CD4-positive, alpha-beta memory T cell (primary cell): ENCODE measurements at regions not wholly inside any gene's neighbourhood (a gene's known extent, or its start where the extent isn't known, plus 50 kb on each side); places are given as distances from the start of the nearest gene placed in this dataset.

Experiments used
- CTCF ChIA-PET: fragments of 350-600 bp; sonication (Branson Sonifier 250); formaldehyde crosslinking; loops from one replicate; lab custom pipeline; 2021; ENCODE audit warnings: inconsistent platforms; ENCODE audit not compliant: partially characterized antibody; lab: Charles Lee
- POLR2A ChIA-PET: fragments of 350-600 bp; sonication (Branson Sonifier 250); formaldehyde crosslinking; loops from one replicate; lab custom pipeline; 2021; ENCODE audit not compliant: partially characterized antibody; lab: Charles Lee
- DNase-seq, 5 donors: peaks; one replicate each; pipeline versions ENCODE4 v3.0.0 to v3.0.0-alpha.2; 2020 to 2022; ENCODE audit warnings: mixed read lengths in 1 of 5
- H3K27ac ChIP-seq: one replicate; pipeline ENCODE4 v1.7.0; 2013; ENCODE audit warnings: low read depth, low read length
- H3K27me3 ChIP-seq: 2 replicates; pipeline ENCODE4 v1.7.0; 2013; ENCODE audit warnings: mild to moderate bottlenecking, low read length, moderate library complexity; ENCODE audit not compliant: insufficient read depth
- H3K36me3 ChIP-seq: 2 replicates; pipeline ENCODE4 v1.7.0; 2013; ENCODE audit warnings: mild to moderate bottlenecking, low read length, moderate library complexity; ENCODE audit not compliant: insufficient read depth
- H3K4me1 ChIP-seq: 2 replicates; pipeline ENCODE4 v1.7.0; 2013; ENCODE audit warnings: mild to moderate bottlenecking, low read length, moderate library complexity; ENCODE audit not compliant: insufficient read depth
- H3K4me3 ChIP-seq, 2 donors: one replicate each; pipeline ENCODE4 v1.7.0; 2013; ENCODE audit warnings: low read length in 2 of 2, mild to moderate bottlenecking in 1 of 2
- H3K9me3 ChIP-seq, 2 donors: one replicate each; pipeline ENCODE4 v1.7.0; 2013; ENCODE audit warnings: low read length in 2 of 2, control low read depth in 1 of 2; ENCODE audit not compliant: control insufficient read depth in 1 of 2
- H3K27ac Mint-ChIP-seq, 7 donors: one replicate each; pipeline ENCODE4 v1.8.0; 2020 to 2021; ENCODE audit warnings: mixed read lengths in 7 of 7, mild to moderate bottlenecking in 6 of 7, inconsistent platforms in 3 of 7, moderate library complexity in 3 of 7
- H3K27me3 Mint-ChIP-seq, 2 donors: one replicate each; pipeline ENCODE4 v1.8.0; 2020 to 2021; ENCODE audit warnings: mixed read lengths in 2 of 2
- H3K36me3 Mint-ChIP-seq, 2 donors: one replicate each; pipeline ENCODE4 v1.8.0; 2020 to 2021; ENCODE audit warnings: mixed read lengths in 2 of 2, inconsistent platforms in 1 of 2, mild to moderate bottlenecking in 1 of 2
- H3K4me1 Mint-ChIP-seq, 4 donors: one replicate each; pipeline ENCODE4 v1.8.0; 2020 to 2021; ENCODE audit warnings: mixed read lengths in 4 of 4, mild to moderate bottlenecking in 1 of 4
- H3K4me3 Mint-ChIP-seq, 8 donors: one replicate each; pipeline ENCODE4 v1.8.0; 2020 to 2021; ENCODE audit warnings: mixed read lengths in 8 of 8, mild to moderate bottlenecking in 7 of 8, moderate library complexity in 6 of 8, inconsistent platforms in 3 of 8
- H3K9me3 Mint-ChIP-seq, 8 donors: one replicate each; pipeline ENCODE4 v1.8.0; 2020 to 2021; ENCODE audit warnings: mixed read lengths in 8 of 8, mild to moderate bottlenecking in 5 of 8, inconsistent platforms in 3 of 8, moderate library complexity in 1 of 8
- intact Hi-C: fragments of 100-400 bp; cut with micrococcal nuclease; formaldehyde crosslinking; loops from one replicate; pipeline ENCODE4 v1.15.1; 2023

GRCh38 chr3:8215821-8216220 lies 285.8 kb upstream of the LMCD1 start:
- Histone ChIP-seq H3K9me3 (no peaks in the 10 kb centered on the region), H3K4me1 (no peaks in the 10 kb centered on the region), H3K27me3 (no peaks in the 10 kb centered on the region), H3K36me3 (no peaks in the 10 kb centered on the region), H3K4me3 (no peak overlapping the region), H3K27ac (no peak overlapping the region)
- ChIA-PET CTCF (no interaction called here), POLR2A (no interaction called here)
- Mint-ChIP-seq H3K4me3 (no peak overlapping the region), H3K27ac (no peak overlapping the region), H3K4me1 (no peaks in the 10 kb centered on the region), H3K9me3 (peaks cover 0 to 4% (median 0%) of the 10 kb centered on the region in 8 donors), H3K36me3 (no peaks in the 10 kb centered on the region), H3K27me3 (peaks cover 2% of the 10 kb centered on the region in 2 donors)
- no peak for DNase-seq
- intact Hi-C loops = no loop called here

GRCh38 chr3:8218353-8218940 lies 283.2 kb upstream of the LMCD1 start:
- H3K9me3 ChIP-seq = no peaks in the 10 kb centered on the region
- CTCF ChIA-PET = no interaction called here
- Mint-ChIP-seq H3K4me1 (no peaks in the 10 kb centered on the region), H3K27ac (no peak overlapping the region), H3K9me3 (no peaks in the 10 kb centered on the region), H3K4me3 (no peak overlapping the region), H3K36me3 (no peaks in the 10 kb centered on the region), H3K27me3 (peaks cover 0 to 2% of the 10 kb centered on the region in 2 donors)
- H3K4me1 ChIP-seq = no peaks in the 10 kb centered on the region
- intact Hi-C loops = no loop called here
- no peak overlapping the region for H3K27ac ChIP-seq
- H3K4me3 ChIP-seq = no peak overlapping the region
- POLR2A ChIA-PET = no interaction called here
- no peaks in the 10 kb centered on the region for H3K27me3 ChIP-seq
- DNase-seq = no peak
- no peaks in the 10 kb centered on the region for H3K36me3 ChIP-seq

- Histone ChIP-seq H3K27ac (no peak overlapping the region), H3K27me3 (no peaks in the 10 kb centered on the region), H3K9me3 (no peaks in the 10 kb centered on the region), H3K4me1 (no peaks in the 10 kb centered on the region), H3K36me3 (no peaks in the 10 kb centered on the region), H3K4me3 (no peak overlapping the region)
- CTCF ChIA-PET = no interaction called here
- Mint-ChIP-seq H3K27me3 (peaks cover 0 to 2% of the 10 kb centered on the region in 2 donors), H3K9me3 (no peaks in the 10 kb centered on the region), H3K36me3 (no peaks in the 10 kb centered on the region), H3K4me1 (no peaks in the 10 kb centered on the region), H3K27ac (no peak overlapping the region), H3K4me3 (no peak overlapping the region)
- DNase-seq = no peak
- POLR2A ChIA-PET = no interaction called here
- intact Hi-C loops = no loop called here
Measured at GRCh38 chr3:8220291-8220690, 281.3 kb upstream of the LMCD1 start.

DNA sequence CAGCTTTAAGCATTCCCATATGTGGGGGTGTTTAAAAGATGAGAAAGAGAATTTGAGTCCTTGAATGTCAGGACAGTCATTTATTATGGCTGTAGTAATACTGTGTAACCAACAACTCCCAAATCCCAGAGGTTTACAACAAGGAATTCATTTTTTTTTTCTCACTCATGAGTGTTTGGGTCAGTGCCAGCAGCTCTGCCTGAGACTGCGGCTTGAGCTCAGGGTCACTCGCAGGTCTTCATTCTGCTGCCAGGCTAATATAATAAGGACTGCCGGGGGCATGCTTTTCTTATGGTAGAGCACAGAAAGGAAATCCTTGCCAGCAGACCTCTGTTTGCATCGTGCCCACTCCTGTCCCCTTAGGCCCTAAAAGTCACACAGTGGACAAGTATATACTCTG lies 277.9 kb upstream of the LMCD1 start:
- CTCF ChIA-PET = no interaction called here
- no peak for DNase-seq

GRCh38 chr3:8224941-8225340 lies 276.7 kb upstream of the LMCD1 start:
- POLR2A ChIA-PET = no interaction called here
- Mint-ChIP-seq H3K27me3 (no peaks in the 10 kb centered on the region), H3K9me3 (no peaks in the 10 kb centered on the region), H3K27ac (no peak overlapping the region), H3K36me3 (no peaks in the 10 kb centered on the region), H3K4me1 (no peaks in the 10 kb centered on the region), H3K4me3 (no peak overlapping the region)
- no peaks in the 10 kb centered on the region for H3K9me3 ChIP-seq
- H3K27ac ChIP-seq = no peak overlapping the region
- no peaks in the 10 kb centered on the region for H3K27me3 ChIP-seq
- intact Hi-C loops = no loop called here
- no peak for DNase-seq
- no peaks in the 10 kb centered on the region for H3K4me1 ChIP-seq
- CTCF ChIA-PET = no interaction called here
- H3K36me3 ChIP-seq = no peaks in the 10 kb centered on the region
- H3K4me3 ChIP-seq = no peak overlapping the region

More for the DNA sequence above, 277.9 kb upstream of the LMCD1 start:
- Histone ChIP-seq H3K9me3 (no peaks in the 10 kb centered on the region), H3K27me3 (no peaks in the 10 kb centered on the region), H3K4me1 (no peaks in the 10 kb centered on the region), H3K27ac (no peak overlapping the region), H3K4me3 (no peak overlapping the region), H3K36me3 (no peaks in the 10 kb centered on the region)
- Mint-ChIP-seq H3K27ac (no peak overlapping the region), H3K4me3 (no peak overlapping the region), H3K36me3 (no peaks in the 10 kb centered on the region), H3K27me3 (no peaks in the 10 kb centered on the region), H3K4me1 (no peaks in the 10 kb centered on the region), H3K9me3 (no peaks in the 10 kb centered on the region)
- intact Hi-C loops = no loop called here
- POLR2A ChIA-PET = no interaction called here

GRCh38 chr3:8233938-8234337 lies 267.7 kb upstream of the LMCD1 start:
- POLR2A ChIA-PET = no interaction called here

DNA sequence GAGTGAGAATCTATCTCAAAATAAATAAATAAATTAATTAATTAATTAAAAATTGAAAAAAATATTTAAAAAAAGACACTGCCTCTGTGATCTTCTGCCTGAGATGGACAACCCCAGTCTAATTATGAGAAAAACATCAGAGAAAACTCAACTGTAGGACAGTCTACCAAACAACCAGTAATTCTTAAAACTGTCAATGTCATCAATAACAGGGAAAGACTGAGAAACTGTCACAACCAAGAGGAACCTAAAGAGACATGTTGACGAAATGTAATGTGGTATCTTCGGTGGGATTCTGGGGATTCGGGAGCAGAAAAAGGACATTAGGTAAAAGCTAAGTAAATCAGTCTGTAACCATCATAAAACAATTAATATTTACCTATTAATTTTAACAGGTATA lies 265.4 kb upstream of the LMCD1 start:
- Histone ChIP-seq H3K9me3 (no peaks in the 10 kb centered on the region), H3K36me3 (no peaks in the 10 kb centered on the region), H3K27me3 (no peaks in the 10 kb centered on the region), H3K4me3 (no peak overlapping the region), H3K27ac (no peak overlapping the region), H3K4me1 (no peaks in the 10 kb centered on the region)
- POLR2A ChIA-PET = no interaction called here
- H3K4me3 Mint-ChIP-seq = no peak overlapping the region
- H3K27me3 Mint-ChIP-seq = peaks cover 3 to 5% of the 10 kb centered on the region in 2 donors
- peaks cover 0 to 3% (median 0%) of the 10 kb centered on the region in 8 donors for H3K9me3 Mint-ChIP-seq
- intact Hi-C loops = loop anchor here (5.0 kb wide), 1 partner anchor 181 kb away; no protein-coding TSS in a partner anchor
- no peaks in the 10 kb centered on the region for H3K36me3 Mint-ChIP-seq
- no peak for DNase-seq
- CTCF ChIA-PET = no interaction called here
- no peak overlapping the region for H3K27ac Mint-ChIP-seq
- no peaks in the 10 kb centered on the region for H3K4me1 Mint-ChIP-seq

More at GRCh38 chr3:8233938-8234337, 267.7 kb upstream of the LMCD1 start:
- no peak overlapping the region for H3K27ac Mint-ChIP-seq
- Histone ChIP-seq H3K9me3 (no peaks in the 10 kb centered on the region), H3K4me1 (no peaks in the 10 kb centered on the region), H3K27me3 (no peaks in the 10 kb centered on the region), H3K27ac (no peak overlapping the region), H3K36me3 (no peaks in the 10 kb centered on the region), H3K4me3 (no peak overlapping the region)
- no peaks in the 10 kb centered on the region for H3K36me3 Mint-ChIP-seq
- H3K4me1 Mint-ChIP-seq = no peaks in the 10 kb centered on the region
- H3K4me3 Mint-ChIP-seq = no peak overlapping the region
- DNase-seq = no peak
- peaks cover 4 to 5% of the 10 kb centered on the region in 2 donors for H3K27me3 Mint-ChIP-seq
- intact Hi-C loops = no loop called here
- CTCF ChIA-PET = no interaction called here
- H3K9me3 Mint-ChIP-seq = peaks cover 0 to 3% (median 0%) of the 10 kb centered on the region in 8 donors
